ENCODE measurements at regions not wholly inside any gene's neighbourhood (a gene's known extent, or its start where the extent isn't known, plus 50 kb on each side); places are given as distances from the start of the nearest gene placed in this dataset.

DNA sequence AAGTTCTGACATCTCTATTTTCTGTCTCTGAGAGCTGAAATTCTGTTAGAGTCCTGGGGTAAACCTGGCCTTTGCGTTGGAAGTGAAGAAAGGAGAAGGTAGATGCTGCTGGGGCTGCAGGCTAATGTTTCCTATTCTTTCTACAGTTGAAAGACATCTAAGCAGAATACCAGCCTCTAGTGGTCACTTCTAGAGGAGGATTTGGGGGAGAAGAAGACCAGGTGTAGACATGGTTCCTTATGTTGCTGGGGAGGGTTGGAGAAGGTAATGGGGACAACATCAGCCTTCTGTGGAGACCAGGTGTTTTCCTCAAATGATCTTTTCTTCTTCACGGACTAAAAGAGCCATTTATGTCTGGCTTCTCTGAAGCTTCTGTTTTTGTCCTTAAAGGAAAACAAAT lies 62.6 kb downstream of the BTBD3 start:
- no peak overlapping the region for H3K4me2 ChIP-seq (ENCODE audit: extremely low read depth, insufficient read depth, low read length)
- no peaks in the 10 kb centered on the region for H3K4me1 ChIP-seq (ENCODE audit: control insufficient read depth, extremely low read depth, insufficient read depth, low read length)
- TF ChIP-seq, protein P1, sequence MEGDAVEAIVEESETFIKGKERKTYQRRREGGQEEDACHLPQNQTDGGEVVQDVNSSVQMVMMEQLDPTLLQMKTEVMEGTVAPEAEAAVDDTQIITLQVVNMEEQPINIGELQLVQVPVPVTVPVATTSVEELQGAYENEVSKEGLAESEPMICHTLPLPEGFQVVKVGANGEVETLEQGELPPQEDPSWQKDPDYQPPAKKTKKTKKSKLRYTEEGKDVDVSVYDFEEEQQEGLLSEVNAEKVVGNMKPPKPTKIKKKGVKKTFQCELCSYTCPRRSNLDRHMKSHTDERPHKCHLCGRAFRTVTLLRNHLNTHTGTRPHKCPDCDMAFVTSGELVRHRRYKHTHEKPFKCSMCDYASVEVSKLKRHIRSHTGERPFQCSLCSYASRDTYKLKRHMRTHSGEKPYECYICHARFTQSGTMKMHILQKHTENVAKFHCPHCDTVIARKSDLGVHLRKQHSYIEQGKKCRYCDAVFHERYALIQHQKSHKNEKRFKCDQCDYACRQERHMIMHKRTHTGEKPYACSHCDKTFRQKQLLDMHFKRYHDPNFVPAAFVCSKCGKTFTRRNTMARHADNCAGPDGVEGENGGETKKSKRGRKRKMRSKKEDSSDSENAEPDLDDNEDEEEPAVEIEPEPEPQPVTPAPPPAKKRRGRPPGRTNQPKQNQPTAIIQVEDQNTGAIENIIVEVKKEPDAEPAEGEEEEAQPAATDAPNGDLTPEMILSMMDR (conservative IDR thresholded peaks at IDR 0.05 in 1 of 2, IDR thresholded peaks at IDR 0.05 in 1 of 2; ENCODE audit: low read depth in 1 of 2, low read length in 2 of 2), result no peak
- TF ChIP-seq EZH2 (IDR thresholded peaks at IDR 0.05; ENCODE audit: low read length, missing control alignments), result no peak
- no peak overlapping the region for H3K27ac ChIP-seq (ENCODE audit: insufficient read depth, low read length)
- no peak for DNase-seq (ENCODE audit: low read depth in 2 of 2)
- H4K20me1 ChIP-seq (ENCODE audit: control insufficient read depth, extremely low read depth, insufficient read depth, low read length), result no peaks in the 10 kb centered on the region
- H3K27me3 ChIP-seq (ENCODE audit: control insufficient read depth, insufficient read depth, low read length), result no peaks in the 10 kb centered on the region
- H3K36me3 ChIP-seq (ENCODE audit: control insufficient read depth, insufficient read depth, low read length), result no peaks in the 10 kb centered on the region
- no peaks in the 10 kb centered on the region for H3K9me3 ChIP-seq (ENCODE audit: control insufficient read depth, insufficient read depth, low read depth, low read length)
- H2AFZ ChIP-seq (ENCODE audit: low read length), result no peak overlapping the region
- no peak overlapping the region for H3K9ac ChIP-seq (ENCODE audit: insufficient read depth, low read length)
- no peak overlapping the region for H3K4me3 ChIP-seq (replicated peaks in 1 of 4; ENCODE audit: control extremely low read depth in 1 of 4, insufficient read depth in 1 of 4, low read depth in 3 of 4, low read length in 4 of 4)
- H3K79me2 ChIP-seq (ENCODE audit: control insufficient read depth, insufficient read depth, low read length), result no peaks in the 10 kb centered on the region

DNA sequence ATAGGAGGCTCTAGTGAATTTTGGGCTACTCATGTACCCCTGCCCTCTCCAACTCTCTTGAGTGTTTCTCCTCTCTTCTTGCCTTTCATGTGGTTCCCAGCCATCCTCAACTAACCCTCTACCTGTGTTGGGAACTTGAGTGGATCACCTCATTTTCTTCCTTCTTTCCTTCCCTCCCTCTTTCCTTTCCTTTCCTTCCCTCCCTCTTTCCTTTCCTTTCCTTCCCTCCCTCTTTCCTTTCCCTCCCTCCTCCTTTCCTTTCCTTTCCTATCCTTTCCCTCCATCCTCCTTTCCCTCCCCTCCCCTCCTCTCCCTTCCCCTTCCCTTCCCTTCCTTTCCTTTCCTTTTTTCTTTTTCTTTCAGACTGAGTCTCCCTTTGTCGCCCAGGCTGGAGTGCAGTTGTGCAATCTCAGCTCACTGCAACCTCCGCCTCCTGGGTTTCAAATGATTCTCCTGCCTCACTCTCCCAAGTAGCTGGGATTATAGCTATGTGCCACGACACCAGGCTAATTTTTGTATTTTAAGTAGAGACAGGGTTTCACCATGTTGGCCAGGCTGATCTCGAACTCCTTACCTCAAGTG lies 63.8 kb downstream of the BTBD3 start:
- Histone ChIP-seq H3K27ac (ENCODE audit: insufficient read depth, low read length) (no peak overlapping the region), H3K27me3 (ENCODE audit: control insufficient read depth, insufficient read depth, low read length) (no peaks in the 10 kb centered on the region), H2AFZ (ENCODE audit: low read length) (no peak overlapping the region), H3K36me3 (ENCODE audit: control insufficient read depth, insufficient read depth, low read length) (no peaks in the 10 kb centered on the region), H3K4me2 (ENCODE audit: extremely low read depth, insufficient read depth, low read length) (no peak overlapping the region), H4K20me1 (ENCODE audit: control insufficient read depth, extremely low read depth, insufficient read depth, low read length) (no peaks in the 10 kb centered on the region), H3K9ac (ENCODE audit: insufficient read depth, low read length) (no peak overlapping the region), H3K4me1 (ENCODE audit: control insufficient read depth, extremely low read depth, insufficient read depth, low read length) (no peaks in the 10 kb centered on the region), H3K79me2 (ENCODE audit: control insufficient read depth, insufficient read depth, low read length) (no peaks in the 10 kb centered on the region), H3K9me3 (ENCODE audit: control insufficient read depth, insufficient read depth, low read depth, low read length) (no peaks in the 10 kb centered on the region), H3K4me3 (replicated peaks in 1 of 4; ENCODE audit: control extremely low read depth in 1 of 4, insufficient read depth in 1 of 4, low read depth in 3 of 4, low read length in 4 of 4) (no peak overlapping the region)
- no peak for DNase-seq (ENCODE audit: low read depth in 2 of 2)
- TF ChIP-seq EZH2 (IDR thresholded peaks at IDR 0.05; ENCODE audit: low read length, missing control alignments), result no peak
- TF ChIP-seq, protein P1 (conservative IDR thresholded peaks at IDR 0.05 in 1 of 2, IDR thresholded peaks at IDR 0.05 in 1 of 2; ENCODE audit: low read depth in 1 of 2, low read length in 2 of 2), result no peak

DNA sequence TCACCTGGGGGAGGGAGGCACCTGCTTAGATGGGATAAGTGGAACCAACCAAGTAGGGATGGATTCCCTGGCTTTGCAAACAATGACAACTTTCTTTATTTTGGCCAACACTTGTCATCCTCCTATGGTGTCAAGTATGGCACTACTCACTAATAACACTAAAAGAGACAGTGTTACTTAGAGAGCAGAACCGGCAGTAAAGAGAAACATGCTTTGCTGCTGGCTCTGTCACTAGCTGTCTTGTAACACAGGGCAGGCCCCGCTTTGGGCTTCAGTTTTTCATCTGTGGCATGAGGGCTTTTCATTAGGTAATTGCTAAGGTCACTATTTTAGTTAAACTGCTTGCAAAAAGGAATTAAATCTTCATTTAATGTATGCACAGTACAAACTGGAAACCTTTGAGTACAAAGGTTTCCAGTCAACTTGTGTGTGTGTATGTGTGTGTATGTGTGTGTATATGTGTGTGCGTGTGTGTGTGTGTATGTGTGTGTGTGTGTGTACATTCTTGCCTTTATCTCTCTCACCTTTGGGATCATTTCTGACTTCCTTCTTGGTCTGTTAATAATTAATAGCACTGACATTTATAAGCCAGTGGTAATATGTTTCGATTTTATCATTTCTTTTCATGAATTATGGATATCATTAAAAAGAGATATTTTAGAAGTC lies 64.7 kb downstream of the BTBD3 start:
- Histone ChIP-seq H4K20me1 (ENCODE audit: control insufficient read depth, extremely low read depth, insufficient read depth, low read length) (no peaks in the 10 kb centered on the region), H3K79me2 (ENCODE audit: control insufficient read depth, insufficient read depth, low read length) (no peaks in the 10 kb centered on the region), H3K4me2 (ENCODE audit: extremely low read depth, insufficient read depth, low read length) (no peak overlapping the region), H3K27me3 (ENCODE audit: control insufficient read depth, insufficient read depth, low read length) (no peaks in the 10 kb centered on the region), H3K36me3 (ENCODE audit: control insufficient read depth, insufficient read depth, low read length) (no peaks in the 10 kb centered on the region), H2AFZ (ENCODE audit: low read length) (no peak overlapping the region), H3K9ac (ENCODE audit: insufficient read depth, low read length) (no peak overlapping the region), H3K9me3 (ENCODE audit: control insufficient read depth, insufficient read depth, low read depth, low read length) (no peaks in the 10 kb centered on the region), H3K4me3 (replicated peaks in 1 of 4; ENCODE audit: control extremely low read depth in 1 of 4, insufficient read depth in 1 of 4, low read depth in 3 of 4, low read length in 4 of 4) (no peak overlapping the region), H3K4me1 (ENCODE audit: control insufficient read depth, extremely low read depth, insufficient read depth, low read length) (no peaks in the 10 kb centered on the region), H3K27ac (ENCODE audit: insufficient read depth, low read length) (no peak overlapping the region)
- DNase-seq (ENCODE audit: low read depth in 2 of 2), result no peak
- TF ChIP-seq EZH2 (IDR thresholded peaks at IDR 0.05; ENCODE audit: low read length, missing control alignments), result no peak
- TF ChIP-seq, protein P1 (conservative IDR thresholded peaks at IDR 0.05 in 1 of 2, IDR thresholded peaks at IDR 0.05 in 1 of 2; ENCODE audit: low read depth in 1 of 2, low read length in 2 of 2), result no peak
